Putamen (tissue), 1 donor: ENCODE measurements at regions not wholly inside any gene's neighbourhood (a gene's known extent, or its start where the extent isn't known, plus 50 kb on each side); places are given as distances from the start of the nearest gene placed in this dataset.
"Not testable (repeated sequence)": the region's sequence is repeated elsewhere in the genome, so short reads cannot be mapped to it uniquely, and the experiment has no call there.

Source experiments
- DNase-seq: peaks from one replicate; pipeline ENCODE4 v3.0.0-alpha.2; 2016; ENCODE audit warnings: low spot score

GRCh38 chr4:134501973-134502643, 300.5 kb upstream of the PABPC4L start:
- DNase-seq, result no peak

- not testable (repeated sequence) for DNase-seq
These were observed 299.9 kb upstream of the PABPC4L start for GRCh38 chr4:134501488-134501887.

GRCh38 chr4:134499074-134499473, 297.5 kb upstream of the PABPC4L start:
- peak; percentile 5 for DNase-seq

- DNase-seq, result no peak
These were observed 289.3 kb upstream of the PABPC4L start for GRCh38 chr4:134490863-134491262.

GRCh38 chr4:134483514-134483913, 281.9 kb upstream of the PABPC4L start:
- not testable (repeated sequence) for DNase-seq

GRCh38 chr4:134471569-134471968, 270.0 kb upstream of the PABPC4L start:
- no peak for DNase-seq

GRCh38 chr4:134470544-134470943, 269.0 kb upstream of the PABPC4L start:
- DNase-seq, result no peak

GRCh38 chr4:134465417-134465816, 263.8 kb upstream of the PABPC4L start:
- DNase-seq, result no peak

- no peak for DNase-seq
These were observed 262.2 kb upstream of the PABPC4L start for GRCh38 chr4:134463771-134464170.

GRCh38 chr4:134426821-134427220, 225.2 kb upstream of the PABPC4L start:
- DNase-seq, result no peak

- no peak for DNase-seq
These were observed 224.2 kb upstream of the PABPC4L start for GRCh38 chr4:134425756-134426155.

- DNase-seq, result no peak
These were observed 221.2 kb upstream of the PABPC4L start for GRCh38 chr4:134422776-134423175.

GRCh38 chr4:134421734-134422133, 220.1 kb upstream of the PABPC4L start:
- DNase-seq, result no peak

GRCh38 chr4:134408897-134409296, 207.3 kb upstream of the PABPC4L start:
- DNase-seq, result no peak

GRCh38 chr4:134401798-134402197, 200.2 kb upstream of the PABPC4L start:
- DNase-seq, result no peak

GRCh38 chr4:134393592-134393991, 192.0 kb upstream of the PABPC4L start:
- DNase-seq, result no peak

GRCh38 chr4:134390319-134390718, 188.7 kb upstream of the PABPC4L start:
- DNase-seq, result no peak

- DNase-seq, result no peak
These were observed 186.8 kb upstream of the PABPC4L start for GRCh38 chr4:134388351-134388750.

- DNase-seq, result no peak
These were observed 181.1 kb upstream of the PABPC4L start for GRCh38 chr4:134382478-134383227.

- no peak for DNase-seq
These were observed 174.2 kb upstream of the PABPC4L start for GRCh38 chr4:134375775-134376174.

GRCh38 chr4:134365852-134366251, 164.3 kb upstream of the PABPC4L start:
- DNase-seq, result no peak

- no peak for DNase-seq
These were observed 163.3 kb upstream of the PABPC4L start for GRCh38 chr4:134364928-134365327.

- DNase-seq, result no peak
These were observed 143.7 kb upstream of the PABPC4L start for GRCh38 chr4:134345244-134345643.

- DNase-seq, result no peak
These were observed 142.1 kb upstream of the PABPC4L start for GRCh38 chr4:134343656-134344055.
